PC-9 (cell line): ENCODE measurements at regions not wholly inside any gene's neighbourhood (a gene's known extent, or its start where the extent isn't known, plus 50 kb on each side); places are given as distances from the start of the nearest gene placed in this dataset.
A peak's percentile ranks its signal among the peaks of the same experiment; 100 is the strongest.

Source experiments
- BruUV-seq: library from RNA; stranded (reverse); fragments of 400-500 nt; replicated peaks from 2 replicates; lab custom pipeline; 2021; lab: Mats Ljungman, UMichigan
- CTCF ChIA-PET: fragments of 300-600 bp; sonication (Branson Sonifier 250); formaldehyde crosslinking; loops from one replicate; lab custom pipeline; 2022; ENCODE audit warnings: antibody characterized with exemption; lab: Charles Lee
- POLR2A ChIA-PET: fragments of 300-600 bp; sonication (Branson Sonifier 250); formaldehyde crosslinking; loops from one replicate; lab custom pipeline; 2022; ENCODE audit warnings: antibody characterized with exemption; ENCODE audit not compliant: unreplicated experiment; lab: Charles Lee
- DNase-seq, 2 experiments: peaks; one replicate each; pipeline versions ENCODE4 v3.0.0 to v3.0.0-alpha.2; 2015 to 2022; ENCODE audit warnings: mixed read lengths in 1 of 2
- H2AFZ ChIP-seq: fragments of 200-600 bp; sonication (generic); 2 replicates; pipeline ENCODE4 v1.8.1; 2017; ENCODE audit warnings: antibody characterized with exemption
- H3F3A ChIP-seq: fragments of 200-600 bp; sonication (generic); 2 replicates; pipeline ENCODE4 v1.8.1; 2017; ENCODE audit warnings: antibody characterized with exemption, mild to moderate bottlenecking, low read depth; ENCODE audit not compliant: insufficient read depth
- H3K27ac ChIP-seq: fragments of 200-600 bp; sonication (generic); 2 replicates; pipeline ENCODE4 v1.6.1; 2016; ENCODE audit warnings: mixed run types
- H3K27me3 ChIP-seq: fragments of 200-600 bp; sonication (generic); 2 replicates; pipeline ENCODE4 v1.6.1; 2016; ENCODE audit warnings: low read depth, mixed run types; ENCODE audit not compliant: insufficient read depth
- H3K36me3 ChIP-seq: fragments of 200-600 bp; sonication (generic); 2 replicates; pipeline ENCODE4 v1.6.1; 2016; ENCODE audit warnings: low read depth, mixed run types
- H3K4me1 ChIP-seq: fragments of 200-600 bp; sonication (generic); replicated peaks from 2 replicates; pipeline ENCODE4 v1.6.1; 2016; ENCODE audit warnings: mixed run types; ENCODE audit not compliant: insufficient read depth
- H3K4me2 ChIP-seq: fragments of 200-600 bp; sonication (generic); 2 replicates; pipeline ENCODE4 v1.6.1; 2017; ENCODE audit warnings: mixed run types
- H3K4me3 ChIP-seq: fragments of 200-600 bp; sonication (generic); 2 replicates; pipeline ENCODE4 v1.6.1; 2016; ENCODE audit warnings: mixed run types
- H3K79me2 ChIP-seq: fragments of 200-600 bp; sonication (generic); 2 replicates; pipeline ENCODE4 v1.6.1; 2017; ENCODE audit warnings: low read depth, mixed run types
- H3K9me2 ChIP-seq: fragments of 200-600 bp; sonication (generic); 2 replicates; pipeline ENCODE4 v1.8.1; 2017; ENCODE audit warnings: mild to moderate bottlenecking; ENCODE audit not compliant: insufficient read depth
- H3K9me3 ChIP-seq: fragments of 200-600 bp; sonication (generic); 2 replicates; pipeline ENCODE4 v1.8.1; 2016; ENCODE audit warnings: low read depth; ENCODE audit not compliant: insufficient read depth
- H4K20me1 ChIP-seq: fragments of 200-600 bp; sonication (generic); 2 replicates; pipeline ENCODE4 v1.8.1; 2017; ENCODE audit not compliant: insufficient read depth
- EZH2 ChIP-seq: fragments of 200-600 bp; sonication (generic); IDR thresholded peaks from 2 replicates; pipeline ENCODE4 v1.8.0; 2017; ENCODE audit warnings: antibody characterized with exemption, low read depth
- intact Hi-C: fragments of 100-400 bp; cut with micrococcal nuclease; formaldehyde crosslinking; loops from one replicate; pipeline ENCODE4 v1.10.0; 2022; ENCODE audit not compliant: unreplicated experiment
- TF ChIP-seq, protein P1 (sequence below): fragments of 200-600 bp; sonication (generic); conservative IDR thresholded peaks from 2 replicates; pipeline ENCODE4 v1.6.1; 2017; ENCODE audit warnings: mixed run types, antibody characterized with exemption, mild to moderate bottlenecking, moderate library complexity

GRCh38 chr4:177250056-177250696 lies 59.5 kb upstream of the NEIL3 start:
- H2AFZ ChIP-seq: no peak overlapping the region

GRCh38 chr4:177251237-177251636 lies 58.4 kb upstream of the NEIL3 start:
- intact Hi-C loops: no loop called here
- CTCF ChIA-PET: no interaction called here

More at GRCh38 chr4:177250056-177250696, 59.5 kb upstream of the NEIL3 start:
- Histone ChIP-seq H3K9me3 (no peaks in the 10 kb centered on the region), H3K27me3 (no peaks in the 10 kb centered on the region), H3K4me3 (no peak overlapping the region), H3K36me3 (no peaks in the 10 kb centered on the region), H3K4me1 (no peaks in the 10 kb centered on the region), H3K27ac (no peak overlapping the region), H3K4me2 (no peak overlapping the region), H4K20me1 (no peaks in the 10 kb centered on the region), H3K9me2 (no peaks in the 10 kb centered on the region), H3F3A (no peaks in the 10 kb centered on the region), H3K79me2 (no peaks in the 10 kb centered on the region)
- no TSS peak for BruUV-seq
- DNase-seq: peak in 1 of 2 experiments; percentile 20
- CTCF ChIA-PET: interaction anchor here (0.6 kb wide), 1 partner anchor 326 kb away, joined by 3 read pairs; no protein-coding TSS in a partner anchor
- no peak for TF ChIP-seq EZH2
- TF ChIP-seq, protein P1, sequence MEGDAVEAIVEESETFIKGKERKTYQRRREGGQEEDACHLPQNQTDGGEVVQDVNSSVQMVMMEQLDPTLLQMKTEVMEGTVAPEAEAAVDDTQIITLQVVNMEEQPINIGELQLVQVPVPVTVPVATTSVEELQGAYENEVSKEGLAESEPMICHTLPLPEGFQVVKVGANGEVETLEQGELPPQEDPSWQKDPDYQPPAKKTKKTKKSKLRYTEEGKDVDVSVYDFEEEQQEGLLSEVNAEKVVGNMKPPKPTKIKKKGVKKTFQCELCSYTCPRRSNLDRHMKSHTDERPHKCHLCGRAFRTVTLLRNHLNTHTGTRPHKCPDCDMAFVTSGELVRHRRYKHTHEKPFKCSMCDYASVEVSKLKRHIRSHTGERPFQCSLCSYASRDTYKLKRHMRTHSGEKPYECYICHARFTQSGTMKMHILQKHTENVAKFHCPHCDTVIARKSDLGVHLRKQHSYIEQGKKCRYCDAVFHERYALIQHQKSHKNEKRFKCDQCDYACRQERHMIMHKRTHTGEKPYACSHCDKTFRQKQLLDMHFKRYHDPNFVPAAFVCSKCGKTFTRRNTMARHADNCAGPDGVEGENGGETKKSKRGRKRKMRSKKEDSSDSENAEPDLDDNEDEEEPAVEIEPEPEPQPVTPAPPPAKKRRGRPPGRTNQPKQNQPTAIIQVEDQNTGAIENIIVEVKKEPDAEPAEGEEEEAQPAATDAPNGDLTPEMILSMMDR: no peak
- intact Hi-C loops: no loop called here
- POLR2A ChIA-PET: no interaction called here

DNA sequence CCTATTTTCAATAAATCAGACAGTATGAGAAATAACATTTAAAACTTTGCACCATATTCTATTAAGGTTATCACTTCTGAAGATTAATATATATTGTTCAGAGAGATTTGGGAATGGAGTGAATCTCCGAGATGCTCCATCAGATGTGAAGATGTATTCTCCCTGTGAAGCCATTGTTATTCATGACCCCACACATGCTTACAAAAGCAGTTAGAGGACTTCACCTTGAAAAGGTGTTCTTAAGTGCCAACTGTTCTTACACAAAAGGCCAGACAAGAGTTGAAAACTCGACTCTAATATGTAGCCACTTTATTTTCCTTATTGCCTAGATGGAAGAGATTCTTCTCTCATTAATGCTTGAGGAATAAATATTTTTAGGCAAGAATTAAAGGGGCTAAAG lies 54.3 kb upstream of the NEIL3 start:
- Histone ChIP-seq H4K20me1 (no peaks in the 10 kb centered on the region), H3K36me3 (no peaks in the 10 kb centered on the region), H3K9me3 (no peaks in the 10 kb centered on the region), H3F3A (no peaks in the 10 kb centered on the region), H2AFZ (no peak overlapping the region), H3K4me1 (no peaks in the 10 kb centered on the region), H3K4me2 (no peak overlapping the region), H3K79me2 (no peaks in the 10 kb centered on the region), H3K4me3 (no peak overlapping the region), H3K27ac (no peak overlapping the region), H3K27me3 (no peaks in the 10 kb centered on the region), H3K9me2 (no peaks in the 10 kb centered on the region)
- no TSS peak for BruUV-seq
- ChIA-PET CTCF (no interaction called here), POLR2A (no interaction called here)
- TF ChIP-seq EZH2: no peak
- TF ChIP-seq, protein P1: no peak
- intact Hi-C loops: no loop called here
- no peak for DNase-seq

More at GRCh38 chr4:177251237-177251636, 58.4 kb upstream of the NEIL3 start:
- no peaks in the 10 kb centered on the region for H3F3A ChIP-seq
- H3K4me3 ChIP-seq: no peak overlapping the region
- no peaks in the 10 kb centered on the region for H3K79me2 ChIP-seq
- no peak overlapping the region for H3K27ac ChIP-seq
- no peaks in the 10 kb centered on the region for H3K27me3 ChIP-seq
- H3K4me2 ChIP-seq: no peak overlapping the region
- no peaks in the 10 kb centered on the region for H3K4me1 ChIP-seq
- DNase-seq: no peak
- no peak overlapping the region for H2AFZ ChIP-seq
- POLR2A ChIA-PET: no interaction called here
- no peaks in the 10 kb centered on the region for H3K36me3 ChIP-seq
- H3K9me2 ChIP-seq: no peaks in the 10 kb centered on the region
- no peaks in the 10 kb centered on the region for H3K9me3 ChIP-seq
- TF ChIP-seq, protein P1: no peak
- no peak for TF ChIP-seq EZH2
- H4K20me1 ChIP-seq: no peaks in the 10 kb centered on the region
- BruUV-seq: no TSS peak
